GM19025 (cell line): ENCODE measurements at regions not wholly inside any gene's neighbourhood (a gene's known extent, or its start where the extent isn't known, plus 50 kb on each side); places are given as distances from the start of the nearest gene placed in this dataset.
"Not testable (repeated sequence)": the region's sequence is repeated elsewhere in the genome, so short reads cannot be mapped to it uniquely, and the experiment has no call there.

Source experiments
- ATAC-seq: cut with Tn5 transposase; IDR thresholded peaks from one replicate; pipeline ENCODE4 v1.9.1; 2021; ENCODE audit warnings: mild to moderate bottlenecking, low read depth, moderate library complexity; ENCODE audit not compliant: unreplicated experiment

DNA sequence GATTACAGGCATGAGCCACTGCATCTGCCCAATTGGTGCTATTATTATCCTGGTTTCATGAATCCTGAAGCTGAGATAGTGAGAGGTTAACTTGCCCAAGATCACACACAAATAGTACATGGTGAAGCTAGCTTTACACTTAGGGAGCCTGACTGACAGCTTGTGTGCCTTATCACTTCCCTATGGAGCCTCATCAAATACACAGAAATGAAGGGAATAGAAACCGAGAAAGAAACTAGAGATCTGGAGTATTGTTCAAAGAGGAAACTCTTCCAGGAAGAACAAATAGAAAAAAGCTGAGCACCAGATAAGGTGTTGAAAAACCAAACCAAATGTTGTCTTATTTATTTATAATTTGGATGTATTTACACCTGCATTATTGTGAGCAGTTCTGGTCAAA, 155.0 kb upstream of the CITED2 start:
- no peak for ATAC-seq

- no peak for ATAC-seq
These were observed 154.0 kb upstream of the CITED2 start for GRCh38 chr6:139528471-139528870.

- ATAC-seq = no peak
These were observed 151.0 kb upstream of the CITED2 start for GRCh38 chr6:139525415-139525814.

- no peak for ATAC-seq
These were observed 149.5 kb upstream of the CITED2 start for GRCh38 chr6:139523986-139524385.

DNA sequence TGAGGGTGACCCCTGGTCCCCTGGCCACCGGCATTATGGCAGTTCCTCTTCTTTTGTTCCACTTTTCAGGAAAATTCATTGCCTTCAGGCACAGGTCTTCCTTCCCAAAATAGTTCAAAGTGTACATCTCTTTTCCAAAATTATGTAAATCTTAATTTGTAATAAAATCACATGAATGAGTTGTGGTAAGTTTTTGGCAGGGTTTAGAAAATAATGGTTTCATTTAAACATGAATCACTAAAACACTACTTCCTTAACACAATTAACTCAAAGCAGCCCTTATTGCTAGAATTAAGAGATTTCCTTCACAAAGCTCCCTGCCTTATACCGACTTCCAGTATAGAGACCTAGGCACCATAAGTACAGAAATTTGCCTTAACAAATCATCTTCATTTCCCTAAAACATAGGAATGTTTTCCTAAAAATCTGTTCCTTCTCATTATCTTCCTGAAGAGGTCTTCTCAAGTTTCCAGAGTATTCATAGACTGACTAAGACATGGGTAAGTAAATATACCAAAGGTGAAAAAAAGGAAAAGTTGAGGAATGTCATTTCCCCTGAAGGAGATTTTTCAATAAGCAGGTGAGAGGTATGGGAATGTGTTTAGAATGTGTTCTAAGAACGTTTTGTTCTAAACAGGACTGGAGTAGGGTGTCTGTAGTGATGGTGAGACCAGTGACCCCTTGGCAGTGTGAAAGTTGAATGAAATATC, 148.2 kb upstream of the CITED2 start:
- ATAC-seq = no peak

GRCh38 chr6:139521338-139521737, 146.9 kb upstream of the CITED2 start:
- no peak for ATAC-seq

GRCh38 chr6:139520321-139520768, 145.9 kb upstream of the CITED2 start:
- no peak for ATAC-seq

DNA sequence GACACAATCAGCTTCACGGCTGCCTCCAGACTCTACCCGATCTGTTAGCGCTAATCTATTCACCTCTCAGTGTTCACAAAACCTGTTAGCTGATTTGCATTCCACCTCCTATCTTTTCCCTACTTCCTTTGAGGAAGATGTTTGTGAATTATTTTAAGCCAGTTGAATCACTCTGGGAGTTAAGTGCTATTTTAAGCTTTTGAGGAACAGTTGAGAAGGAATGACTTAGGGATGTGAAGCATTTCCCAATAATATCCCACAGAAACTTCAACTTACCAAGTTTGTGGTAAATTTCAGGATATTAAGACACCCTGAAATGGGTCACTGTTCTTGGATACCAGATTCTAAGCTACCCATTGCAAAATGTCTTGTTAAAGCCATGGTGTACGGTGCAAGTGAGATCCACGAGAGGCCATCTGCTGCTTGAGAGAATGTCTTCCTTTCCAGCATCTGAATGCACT, 145.2 kb upstream of the CITED2 start:
- no peak for ATAC-seq

DNA sequence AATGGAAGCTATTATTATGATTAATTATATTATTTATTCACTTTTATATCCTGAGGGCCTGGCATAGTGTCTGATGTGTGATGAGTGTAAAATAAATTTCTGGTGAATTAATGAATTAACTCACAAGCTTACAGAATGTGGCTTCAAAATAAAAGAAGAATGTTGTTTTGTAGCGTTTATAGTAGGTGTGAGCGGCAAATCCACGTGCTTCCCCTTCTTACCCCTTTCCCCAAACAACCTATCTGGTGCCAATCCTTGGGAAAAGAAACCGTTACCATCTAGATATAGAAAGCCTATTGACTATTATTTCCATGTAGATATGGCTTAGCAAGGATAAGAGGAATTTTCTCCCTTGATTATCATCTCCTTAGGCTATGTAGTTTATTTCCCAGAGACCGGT, 144.6 kb upstream of the CITED2 start:
- ATAC-seq = no peak

GRCh38 chr6:139518556-139519091, 144.2 kb upstream of the CITED2 start:
- ATAC-seq = no peak

DNA sequence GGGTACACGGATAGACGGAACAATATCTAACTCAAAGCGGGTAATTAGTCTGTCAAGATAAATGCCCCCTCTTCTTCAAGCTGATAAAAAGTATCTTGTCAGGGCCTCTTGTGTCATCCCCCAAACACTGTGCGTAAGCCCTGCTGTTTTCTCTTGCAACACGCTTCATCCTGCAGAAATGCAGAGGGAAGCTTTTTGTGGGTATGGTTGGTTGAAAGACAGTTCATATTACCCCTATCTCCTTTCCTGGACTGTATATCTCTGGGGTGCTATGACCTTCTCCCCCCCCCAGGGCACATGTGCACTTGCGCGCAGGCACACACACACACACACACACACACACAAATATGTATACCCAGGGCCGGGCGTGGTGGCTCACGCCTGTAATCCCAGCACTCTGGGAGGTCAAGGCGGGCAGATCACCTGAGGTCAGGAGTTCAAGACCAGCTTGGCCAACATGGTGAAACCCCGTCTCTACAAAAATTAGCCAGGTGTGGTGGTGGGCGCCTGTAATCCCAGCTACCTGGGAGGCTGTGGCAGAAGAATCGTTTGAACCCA, 143.6 kb upstream of the CITED2 start:
- not testable (repeated sequence) for ATAC-seq

DNA sequence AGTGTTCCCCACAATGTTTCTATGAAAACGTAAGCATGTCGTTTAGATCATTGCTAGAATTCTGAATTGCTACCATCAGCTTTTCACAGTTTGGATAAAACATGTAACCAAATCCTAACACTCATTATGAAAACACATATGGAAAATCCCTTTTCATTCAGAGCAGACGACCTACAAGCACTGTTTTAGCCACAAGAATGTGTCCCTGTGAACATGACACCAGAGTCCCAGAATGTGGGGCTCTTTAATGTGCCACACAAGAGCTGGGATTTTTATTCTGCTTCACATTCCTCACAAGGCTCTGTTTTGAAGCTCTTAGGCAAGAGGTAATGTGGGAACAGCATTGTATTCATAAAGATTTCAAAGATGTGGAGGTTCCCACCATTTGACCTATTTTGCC, 141.1 kb upstream of the CITED2 start:
- ATAC-seq = no peak

DNA sequence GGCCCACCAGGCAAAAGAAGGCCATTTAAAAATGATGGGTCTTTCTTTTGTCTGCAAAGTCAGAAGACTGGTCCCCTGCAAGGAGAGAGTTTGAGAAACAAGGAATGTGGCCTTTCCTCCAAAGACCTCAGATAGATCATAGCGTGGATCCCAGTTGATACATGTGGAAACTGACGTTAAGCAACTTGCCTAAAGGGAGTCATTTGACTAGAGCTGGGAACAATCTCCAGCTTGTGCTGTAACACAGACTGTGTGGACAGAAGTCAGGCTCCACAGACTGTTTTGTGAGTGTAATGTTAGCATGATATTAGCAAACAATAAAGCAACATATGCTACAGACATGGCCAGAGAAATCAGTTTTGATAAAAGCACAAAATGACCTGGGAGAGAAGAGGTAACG, 140.4 kb upstream of the CITED2 start:
- no peak for ATAC-seq

GRCh38 chr6:139510040-139510790, 135.8 kb upstream of the CITED2 start:
- no peak for ATAC-seq

GRCh38 chr6:139509167-139509566, 134.7 kb upstream of the CITED2 start:
- no peak for ATAC-seq

- ATAC-seq = no peak
These were observed 134.1 kb upstream of the CITED2 start for GRCh38 chr6:139508576-139508975.

GRCh38 chr6:139508023-139508422, 133.6 kb upstream of the CITED2 start:
- ATAC-seq = no peak

DNA sequence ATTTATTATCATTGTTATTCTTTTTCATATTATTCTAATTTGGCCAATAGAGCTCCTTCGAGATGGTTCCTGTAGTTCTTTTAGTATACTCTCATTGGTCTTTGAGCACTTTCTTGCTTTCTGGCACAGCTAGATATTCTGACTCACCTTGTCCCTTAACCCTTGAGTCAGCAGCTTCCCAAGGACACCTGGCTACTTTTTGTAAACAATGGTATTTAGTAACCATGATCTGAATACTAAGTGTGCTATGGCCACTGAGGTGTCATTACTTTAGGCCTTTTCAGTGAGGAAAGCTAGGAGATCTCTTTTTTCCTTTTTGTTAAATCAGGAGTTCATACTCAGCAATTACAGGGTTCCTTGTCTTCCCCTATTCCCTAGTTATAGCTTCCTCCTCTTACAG, 126.5 kb upstream of the CITED2 start:
- no peak for ATAC-seq

GRCh38 chr6:139498715-139499114, 124.3 kb upstream of the CITED2 start:
- ATAC-seq = no peak

DNA sequence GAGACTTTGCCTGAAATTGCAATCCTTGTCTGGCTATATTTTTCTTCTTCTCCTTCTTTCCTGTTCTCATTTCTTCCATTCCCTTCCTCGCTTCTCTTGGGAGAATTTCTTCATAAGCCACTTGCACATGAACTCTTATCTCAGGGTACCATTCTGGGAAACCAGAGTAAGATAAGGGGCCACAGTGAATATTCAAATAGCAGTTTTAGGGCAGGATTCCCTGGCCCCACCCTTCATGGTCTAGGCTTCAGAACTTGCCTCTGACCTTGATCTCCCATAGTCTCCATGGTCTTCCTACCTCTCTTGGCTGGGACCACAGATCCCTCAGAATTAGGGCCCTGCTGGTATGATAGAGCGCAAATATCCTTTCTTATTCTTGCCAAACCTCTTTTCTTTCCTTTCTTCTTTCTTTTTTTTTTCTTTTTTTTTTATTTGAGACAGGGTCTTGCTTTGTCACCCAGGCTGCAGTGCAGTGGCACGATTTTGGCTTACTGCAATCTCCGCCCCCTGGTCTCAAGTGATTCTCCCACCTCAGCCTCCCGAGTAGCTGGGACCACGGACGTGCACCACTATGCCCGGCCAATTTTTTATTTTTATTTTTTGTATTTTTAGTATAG, 123.0 kb upstream of the CITED2 start:
- ATAC-seq = no peak
